GM23338 (cell line): ENCODE measurements at regions not wholly inside any gene's neighbourhood (a gene's known extent, or its start where the extent isn't known, plus 50 kb on each side); places are given as distances from the start of the nearest gene placed in this dataset.

ENCODE experiments used
- EZH2 ChIP-seq: fragments of 200-600 bp; sonication (generic); IDR thresholded peaks from one replicate; pipeline ENCODE4 v1.8.0; 2017; ENCODE audit warnings: antibody characterized with exemption, mild to moderate bottlenecking, low read depth; ENCODE audit not compliant: unreplicated experiment
- TF ChIP-seq, protein P1 (sequence below), 2 experiments: fragments of 200-600 bp in 1 of 2; sonication (generic) in 1 of 2; conservative IDR thresholded peaks; 2 replicates each; pipeline versions ENCODE4 v1.5.1 to v1.6.1; 2016 to 2017; ENCODE audit warnings: antibody characterized with exemption in 2 of 2, low read depth in 2 of 2, mild to moderate bottlenecking in 2 of 2, moderate library complexity in 1 of 2

- TF ChIP-seq EZH2 = no peak
- TF ChIP-seq, protein P1, sequence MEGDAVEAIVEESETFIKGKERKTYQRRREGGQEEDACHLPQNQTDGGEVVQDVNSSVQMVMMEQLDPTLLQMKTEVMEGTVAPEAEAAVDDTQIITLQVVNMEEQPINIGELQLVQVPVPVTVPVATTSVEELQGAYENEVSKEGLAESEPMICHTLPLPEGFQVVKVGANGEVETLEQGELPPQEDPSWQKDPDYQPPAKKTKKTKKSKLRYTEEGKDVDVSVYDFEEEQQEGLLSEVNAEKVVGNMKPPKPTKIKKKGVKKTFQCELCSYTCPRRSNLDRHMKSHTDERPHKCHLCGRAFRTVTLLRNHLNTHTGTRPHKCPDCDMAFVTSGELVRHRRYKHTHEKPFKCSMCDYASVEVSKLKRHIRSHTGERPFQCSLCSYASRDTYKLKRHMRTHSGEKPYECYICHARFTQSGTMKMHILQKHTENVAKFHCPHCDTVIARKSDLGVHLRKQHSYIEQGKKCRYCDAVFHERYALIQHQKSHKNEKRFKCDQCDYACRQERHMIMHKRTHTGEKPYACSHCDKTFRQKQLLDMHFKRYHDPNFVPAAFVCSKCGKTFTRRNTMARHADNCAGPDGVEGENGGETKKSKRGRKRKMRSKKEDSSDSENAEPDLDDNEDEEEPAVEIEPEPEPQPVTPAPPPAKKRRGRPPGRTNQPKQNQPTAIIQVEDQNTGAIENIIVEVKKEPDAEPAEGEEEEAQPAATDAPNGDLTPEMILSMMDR (conservative IDR thresholded peaks at IDR 0.05; ENCODE audit: low read depth in 2 of 2) = no peak
Observed at GRCh38 chr2:105570326-105570725, 171.5 kb upstream of the FHL2 start.
